HUES6 (cell line): ENCODE measurements at regions not wholly inside any gene's neighbourhood (a gene's known extent, or its start where the extent isn't known, plus 50 kb on each side); places are given as distances from the start of the nearest gene placed in this dataset.

Experiments
- H3K27ac ChIP-seq: 2 replicates; pipeline ENCODE4 v1.7.0; 2013; ENCODE audit warnings: low read depth, mild to moderate bottlenecking, low read length, inconsistent platforms
- H3K27me3 ChIP-seq: 2 replicates; pipeline ENCODE4 v1.6.1; 2013; ENCODE audit warnings: low read length; ENCODE audit not compliant: control insufficient read depth, insufficient read depth
- H3K36me3 ChIP-seq: 2 replicates; pipeline ENCODE4 v1.6.1; 2013; ENCODE audit warnings: low read length; ENCODE audit not compliant: control insufficient read depth, insufficient read depth
- H3K4me1 ChIP-seq: 2 replicates; pipeline ENCODE4 v1.6.1; 2013; ENCODE audit warnings: low read length; ENCODE audit not compliant: control insufficient read depth, insufficient read depth
- H3K4me3 ChIP-seq: 2 replicates; pipeline ENCODE4 v1.5.1; 2013; ENCODE audit warnings: low read depth, low read length
- H3K9ac ChIP-seq: one replicate; pipeline ENCODE4 v1.6.1; 2013; ENCODE audit warnings: mild to moderate bottlenecking, low read length
- H3K9me3 ChIP-seq: 2 replicates; pipeline ENCODE4 v1.6.1; 2013; ENCODE audit warnings: low read depth, low read length; ENCODE audit not compliant: control insufficient read depth, insufficient read depth

DNA sequence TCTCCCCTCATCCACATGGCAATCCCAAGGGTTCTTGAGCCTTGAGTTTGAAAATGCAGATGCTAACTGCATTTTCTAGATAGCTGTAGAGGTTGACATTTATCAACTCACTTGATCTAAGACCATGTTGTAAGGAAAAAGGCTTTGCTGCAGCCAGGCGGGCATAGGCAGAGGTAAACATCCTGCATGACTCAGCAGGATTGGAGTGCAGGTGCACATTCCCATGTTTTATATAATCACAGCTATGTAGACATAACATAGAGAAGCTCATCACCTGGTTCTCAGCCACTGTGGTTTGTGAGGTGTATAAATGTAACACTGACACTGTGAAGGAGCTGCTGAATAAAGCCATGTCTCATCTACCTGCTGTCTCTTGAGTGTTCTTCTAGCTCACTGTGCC lies 62.3 kb upstream of the PDE5A start:
- Histone ChIP-seq H3K36me3 (no peaks in the 10 kb centered on the region), H3K4me3 (no peak overlapping the region), H3K27ac (no peak overlapping the region), H3K9ac (no peak overlapping the region), H3K4me1 (no peaks in the 10 kb centered on the region), H3K9me3 (peaks cover 17% of the 10 kb centered on the region), H3K27me3 (no peaks in the 10 kb centered on the region)

DNA sequence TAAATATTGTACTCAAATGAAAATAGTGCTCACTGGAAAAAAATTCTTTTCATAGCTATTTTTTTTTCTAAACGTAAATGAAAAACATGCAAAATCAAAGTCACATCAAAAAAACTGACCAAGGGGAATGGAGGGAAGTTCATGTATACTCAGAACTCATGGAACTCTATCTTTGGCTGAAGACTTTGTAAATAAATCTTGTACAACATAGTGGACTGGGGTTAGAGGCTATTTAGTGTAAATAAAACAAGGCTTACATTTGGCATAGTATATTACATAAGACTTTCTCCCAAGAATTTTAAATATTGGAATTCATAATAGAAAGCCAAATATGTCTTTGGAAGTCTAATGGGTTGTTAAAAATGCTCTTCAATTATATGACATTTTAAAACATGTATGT lies 59.8 kb upstream of the PDE5A start:
- Histone ChIP-seq H3K9ac (no peak overlapping the region), H3K27me3 (no peaks in the 10 kb centered on the region), H3K27ac (no peak overlapping the region), H3K36me3 (no peaks in the 10 kb centered on the region), H3K4me3 (no peak overlapping the region), H3K4me1 (no peaks in the 10 kb centered on the region; the same call in 1 of the 2 replicates), H3K9me3 (peaks cover 17% of the 10 kb centered on the region)

GRCh38 chr4:119684463-119684862 lies 55.9 kb upstream of the PDE5A start:
- Histone ChIP-seq H3K9ac (no peak overlapping the region), H3K4me1 (no peaks in the 10 kb centered on the region; the same call in 1 of the 2 replicates), H3K36me3 (no peaks in the 10 kb centered on the region), H3K9me3 (no peaks in the 10 kb centered on the region), H3K4me3 (no peak overlapping the region), H3K27ac (no peak overlapping the region), H3K27me3 (no peaks in the 10 kb centered on the region)

DNA sequence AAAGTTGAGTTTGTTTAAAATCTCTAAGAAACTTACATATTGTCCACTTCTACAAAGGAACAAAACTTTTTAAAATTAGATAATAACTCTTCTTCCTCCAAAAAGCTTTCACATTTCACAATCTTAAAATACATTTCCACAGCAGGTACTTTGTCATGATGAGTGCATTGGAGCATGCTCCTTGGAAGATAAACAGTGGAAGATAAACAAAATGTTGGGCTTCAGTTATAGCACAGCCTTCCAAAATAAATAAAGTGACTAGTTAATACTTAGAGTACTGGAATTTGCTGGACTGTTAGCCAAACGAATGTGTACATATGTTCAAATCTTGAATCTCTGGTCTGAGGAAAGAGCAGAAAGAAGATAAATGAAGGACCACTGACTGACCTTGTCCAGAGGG lies 54.9 kb upstream of the PDE5A start:
- H3K4me1 ChIP-seq = no peaks in the 10 kb centered on the region; the same call in 1 of the 2 replicates
- H3K27ac ChIP-seq = no peak overlapping the region
- no peaks in the 10 kb centered on the region for H3K36me3 ChIP-seq
- no peaks in the 10 kb centered on the region for H3K27me3 ChIP-seq
- no peak overlapping the region for H3K9ac ChIP-seq
- H3K4me3 ChIP-seq = no peak overlapping the region
- H3K9me3 ChIP-seq = no peaks in the 10 kb centered on the region

GRCh38 chr4:119682099-119682498 lies 53.5 kb upstream of the PDE5A start:
- no peaks in the 10 kb centered on the region for H3K9me3 ChIP-seq
- H3K27me3 ChIP-seq = no peaks in the 10 kb centered on the region
- no peaks in the 10 kb centered on the region for H3K36me3 ChIP-seq
- no peak overlapping the region for H3K4me3 ChIP-seq
- H3K27ac ChIP-seq = no peak overlapping the region
- no peak overlapping the region for H3K9ac ChIP-seq
- H3K4me1 ChIP-seq = no peaks in the 10 kb centered on the region; the same call in 1 of the 2 replicates

DNA sequence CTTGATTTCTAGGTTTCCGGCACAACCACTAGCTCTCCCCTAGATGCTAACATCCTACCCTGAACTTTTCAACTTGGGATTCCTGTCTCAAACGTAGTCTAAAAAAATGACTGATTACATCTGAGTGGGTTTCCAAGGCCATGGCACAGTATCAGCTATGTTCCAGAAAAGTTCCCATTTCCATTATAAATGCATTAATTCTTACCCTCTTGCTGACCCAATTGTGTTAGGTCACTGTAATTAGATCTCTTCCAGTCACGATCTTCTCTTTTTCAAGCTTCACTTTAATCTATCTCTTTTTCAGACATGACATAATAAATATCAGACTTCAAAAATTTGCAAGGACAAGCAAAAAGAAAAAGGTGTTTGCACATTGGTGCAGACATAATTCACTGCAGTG lies 50.6 kb upstream of the PDE5A start:
- Histone ChIP-seq H3K4me3 (no peak overlapping the region), H3K27ac (no peak overlapping the region), H3K9me3 (no peaks in the 10 kb centered on the region), H3K4me1 (no peaks in the 10 kb centered on the region; the same call in 1 of the 2 replicates), H3K27me3 (no peaks in the 10 kb centered on the region), H3K9ac (no peak overlapping the region), H3K36me3 (no peaks in the 10 kb centered on the region)

DNA sequence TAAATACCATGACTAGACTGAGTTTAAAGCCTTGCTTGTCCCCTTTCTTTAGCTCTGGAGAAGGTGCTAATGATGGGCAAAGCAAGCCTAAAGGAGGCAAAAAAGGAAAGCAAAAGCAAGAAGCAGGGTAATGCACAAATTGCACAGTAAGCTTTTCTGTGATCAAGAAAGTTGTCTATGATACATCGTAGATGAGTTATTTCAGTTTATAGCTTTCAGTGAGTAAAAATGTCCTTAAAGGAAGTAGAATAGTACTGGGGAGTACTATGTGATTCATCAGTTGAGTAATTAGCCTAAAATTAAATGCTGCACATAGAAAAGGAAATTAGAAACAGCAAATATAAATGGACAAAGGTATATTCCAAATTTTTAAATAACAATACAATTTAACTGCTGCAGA lies 50.2 kb upstream of the PDE5A start:
- H3K27ac ChIP-seq = no peak overlapping the region
- no peaks in the 10 kb centered on the region for H3K36me3 ChIP-seq
- no peaks in the 10 kb centered on the region for H3K9me3 ChIP-seq
- H3K4me3 ChIP-seq = no peak overlapping the region
- H3K4me1 ChIP-seq = no peaks in the 10 kb centered on the region
- H3K27me3 ChIP-seq = no peaks in the 10 kb centered on the region
- no peak overlapping the region for H3K9ac ChIP-seq
